Smooth muscle cell (in vitro differentiated cells): ENCODE measurements at regions not wholly inside any gene's neighbourhood (a gene's known extent, or its start where the extent isn't known, plus 50 kb on each side); places are given as distances from the start of the nearest gene placed in this dataset.
"Not testable (repeated sequence)": the region's sequence is repeated elsewhere in the genome, so short reads cannot be mapped to it uniquely, and the experiment has no call there.

Source experiments
- DNase-seq: peaks from one replicate; lab custom pipeline; 2025; ENCODE audit not compliant: unreplicated experiment; lab: John Stamatoyannopoulos, UW
- H2AFZ ChIP-seq: fragments of 200-600 bp; sonication (generic); 2 replicates; pipeline ENCODE4 v1.6.0; 2016; ENCODE audit warnings: antibody characterized with exemption, low read depth, mild to moderate bottlenecking
- H3F3A ChIP-seq: fragments of 200-600 bp; sonication (generic); 2 replicates; pipeline ENCODE4 v1.6.0; 2017; ENCODE audit warnings: antibody characterized with exemption, low read depth
- H3K27ac ChIP-seq: fragments of 200-600 bp; sonication (generic); 2 replicates; pipeline ENCODE4 v1.5.1; 2016; ENCODE audit warnings: low read depth, mild to moderate bottlenecking
- H3K27me3 ChIP-seq: fragments of 200-600 bp; sonication (generic); 2 replicates; pipeline ENCODE4 v1.6.1; 2016; ENCODE audit warnings: low read depth, mild to moderate bottlenecking
- H3K36me3 ChIP-seq: fragments of 200-600 bp; sonication (generic); 2 replicates; pipeline ENCODE4 v1.5.1; 2016; ENCODE audit warnings: low read depth
- H3K4me1 ChIP-seq: fragments of 200-600 bp; sonication (generic); 2 replicates; pipeline ENCODE4 v1.5.1; 2016; ENCODE audit warnings: low read depth
- H3K4me2 ChIP-seq: fragments of 200-600 bp; sonication (generic); 2 replicates; pipeline ENCODE4 v1.6.0; 2016; ENCODE audit warnings: mild to moderate bottlenecking
- H3K4me3 ChIP-seq: fragments of 200-600 bp; sonication (generic); 2 replicates; pipeline ENCODE4 v1.5.1; 2016; ENCODE audit warnings: mild to moderate bottlenecking
- H3K79me2 ChIP-seq: fragments of 200-600 bp; sonication (generic); 2 replicates; pipeline ENCODE4 v1.6.0; 2016; ENCODE audit warnings: low read depth, mild to moderate bottlenecking
- H3K9ac ChIP-seq: fragments of 200-600 bp; sonication (generic); 2 replicates; pipeline ENCODE4 v1.6.0; 2016; ENCODE audit warnings: low read depth
- H3K9me3 ChIP-seq: fragments of 200-600 bp; sonication (generic); replicated peaks from 2 replicates; pipeline ENCODE4 v1.5.1; 2016; ENCODE audit warnings: low read depth
- H4K20me1 ChIP-seq: fragments of 200-600 bp; sonication (generic); 2 replicates; pipeline ENCODE4 v1.6.0; 2016; ENCODE audit warnings: low read depth
- WGBS: methylation state at CpG from one replicate; pipeline ENCODE4 v1.1.7; 2016; ENCODE audit warnings: low lambda C conversion rate; 5-methylcytosine and 5-hydroxymethylcytosine counted together
- TF ChIP-seq, protein P1 (sequence below): fragments of 200-600 bp; sonication (generic); IDR thresholded peaks from 2 replicates; pipeline ENCODE4 v1.5.1; 2017; ENCODE audit warnings: borderline replicate concordance, mild to moderate bottlenecking, antibody characterized with exemption; ENCODE audit not compliant: insufficient read depth, poor library complexity, severe bottlenecking

DNA sequence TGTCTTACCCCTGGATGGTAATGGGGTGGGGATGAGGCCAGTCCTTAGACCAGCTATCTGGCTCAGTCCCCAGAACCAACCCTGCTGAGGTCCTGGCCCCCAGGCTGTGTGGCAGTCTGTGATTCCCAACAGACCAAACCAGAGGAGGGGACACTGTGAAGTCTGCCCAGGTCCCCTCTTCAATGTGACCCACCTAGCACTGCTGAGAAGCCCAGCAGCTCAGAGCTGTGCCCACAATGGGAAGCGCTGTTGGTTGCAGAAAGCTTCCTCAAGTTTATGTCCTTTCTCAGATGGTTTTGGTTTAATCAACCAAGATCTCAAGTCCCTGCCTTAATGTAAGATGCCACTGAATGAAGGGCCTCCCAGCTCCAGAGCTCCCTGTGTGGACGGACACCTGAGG is 114.7 kb upstream of the IGLL5 start:
- WGBS, result 78% methylated on average over 2 of the region's 2 CpGs
- no peaks in the 10 kb centered on the region for H3K79me2 ChIP-seq

DNA sequence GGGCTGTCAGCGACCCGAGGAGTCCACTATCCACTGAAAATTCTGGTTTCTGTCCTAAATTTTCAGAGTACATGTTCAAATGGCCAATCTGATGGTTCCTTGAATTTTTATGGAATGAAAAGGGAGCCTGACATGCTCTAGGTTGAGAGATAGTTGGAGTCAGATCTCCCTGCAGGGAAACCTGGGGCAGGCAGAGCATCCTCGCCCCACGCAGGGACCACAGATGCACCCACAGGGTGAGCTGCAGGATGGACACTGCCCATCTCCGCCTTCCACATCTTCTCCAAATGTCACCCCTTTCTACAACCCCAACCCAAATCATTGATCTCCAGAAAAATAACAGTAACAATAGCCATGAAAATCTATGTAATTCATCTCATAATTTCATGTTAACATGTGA is 114.2 kb upstream of the IGLL5 start:
- no peaks in the 10 kb centered on the region for H3F3A ChIP-seq
- H3K4me3 ChIP-seq, result no peak overlapping the region
- no peaks in the 10 kb centered on the region for H3K36me3 ChIP-seq
- H3K27ac ChIP-seq, result no peak overlapping the region
- TF ChIP-seq, protein P1, sequence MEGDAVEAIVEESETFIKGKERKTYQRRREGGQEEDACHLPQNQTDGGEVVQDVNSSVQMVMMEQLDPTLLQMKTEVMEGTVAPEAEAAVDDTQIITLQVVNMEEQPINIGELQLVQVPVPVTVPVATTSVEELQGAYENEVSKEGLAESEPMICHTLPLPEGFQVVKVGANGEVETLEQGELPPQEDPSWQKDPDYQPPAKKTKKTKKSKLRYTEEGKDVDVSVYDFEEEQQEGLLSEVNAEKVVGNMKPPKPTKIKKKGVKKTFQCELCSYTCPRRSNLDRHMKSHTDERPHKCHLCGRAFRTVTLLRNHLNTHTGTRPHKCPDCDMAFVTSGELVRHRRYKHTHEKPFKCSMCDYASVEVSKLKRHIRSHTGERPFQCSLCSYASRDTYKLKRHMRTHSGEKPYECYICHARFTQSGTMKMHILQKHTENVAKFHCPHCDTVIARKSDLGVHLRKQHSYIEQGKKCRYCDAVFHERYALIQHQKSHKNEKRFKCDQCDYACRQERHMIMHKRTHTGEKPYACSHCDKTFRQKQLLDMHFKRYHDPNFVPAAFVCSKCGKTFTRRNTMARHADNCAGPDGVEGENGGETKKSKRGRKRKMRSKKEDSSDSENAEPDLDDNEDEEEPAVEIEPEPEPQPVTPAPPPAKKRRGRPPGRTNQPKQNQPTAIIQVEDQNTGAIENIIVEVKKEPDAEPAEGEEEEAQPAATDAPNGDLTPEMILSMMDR, result no peak
- WGBS, result 87% methylated on average over 5 of the region's 5 CpGs
- no peak overlapping the region for H3K4me2 ChIP-seq
- no peaks in the 10 kb centered on the region for H3K79me2 ChIP-seq
- peaks cover 60% of the 10 kb centered on the region for H3K27me3 ChIP-seq
- H3K9ac ChIP-seq, result no peak overlapping the region
- H3K4me1 ChIP-seq, result no peaks in the 10 kb centered on the region
- DNase-seq, result no peak
- H3K9me3 ChIP-seq, result no peaks in the 10 kb centered on the region
- no peaks in the 10 kb centered on the region for H4K20me1 ChIP-seq
- H2AFZ ChIP-seq, result no peak overlapping the region

More for the DNA sequence above, 114.7 kb upstream of the IGLL5 start:
- no peaks in the 10 kb centered on the region for H3F3A ChIP-seq
- H2AFZ ChIP-seq, result no peak overlapping the region
- H3K27me3 ChIP-seq, result peaks cover 66% of the 10 kb centered on the region
- DNase-seq, result no peak
- H3K9ac ChIP-seq, result no peak overlapping the region
- H3K4me1 ChIP-seq, result no peaks in the 10 kb centered on the region
- H3K4me3 ChIP-seq, result no peak overlapping the region
- no peaks in the 10 kb centered on the region for H4K20me1 ChIP-seq
- H3K9me3 ChIP-seq, result no peaks in the 10 kb centered on the region
- no peaks in the 10 kb centered on the region for H3K36me3 ChIP-seq
- TF ChIP-seq, protein P1, result no peak
- H3K27ac ChIP-seq, result no peak overlapping the region
- H3K4me2 ChIP-seq, result no peak overlapping the region

DNA sequence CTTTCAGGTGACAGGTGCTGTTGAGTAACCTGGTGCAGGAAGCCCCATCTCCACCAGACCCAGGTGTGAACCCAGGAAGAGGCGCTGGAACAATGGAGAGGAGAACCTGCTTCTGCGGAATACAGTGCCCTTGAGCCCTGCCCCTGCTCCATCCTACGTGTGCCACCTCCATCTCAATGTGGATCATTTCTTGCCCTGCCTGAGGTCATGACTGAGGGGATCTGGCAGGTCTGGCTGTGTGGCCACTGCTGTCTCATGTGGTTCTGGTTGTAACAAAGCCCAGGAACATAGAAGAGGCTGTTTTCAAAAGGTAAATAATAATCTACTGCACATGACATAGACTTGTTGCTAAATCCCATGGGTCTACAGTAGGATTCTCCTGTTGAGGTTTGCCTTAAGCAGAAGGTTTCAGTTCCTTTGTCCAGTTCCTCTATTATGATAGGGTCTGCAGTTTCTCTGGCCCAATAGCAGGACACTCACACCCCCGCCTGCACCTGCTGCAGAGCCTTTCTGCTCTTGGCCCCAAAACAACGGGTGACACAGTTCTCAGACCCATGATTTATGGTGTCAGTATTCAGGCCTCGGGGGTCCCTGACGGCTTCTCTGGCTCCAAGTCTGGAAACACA is 113.5 kb upstream of the IGLL5 start:
- Histone ChIP-seq H3K79me2 (no peaks in the 10 kb centered on the region), H3K27me3 (peaks cover 55% of the 10 kb centered on the region), H3K36me3 (no peaks in the 10 kb centered on the region), H3K4me1 (no peaks in the 10 kb centered on the region), H3K9ac (no peak overlapping the region), H3K27ac (no peak overlapping the region), H3K4me3 (no peak overlapping the region), H3K9me3 (no peaks in the 10 kb centered on the region), H3F3A (no peaks in the 10 kb centered on the region), H3K4me2 (no peak overlapping the region), H2AFZ (no peak overlapping the region), H4K20me1 (no peaks in the 10 kb centered on the region)
- TF ChIP-seq, protein P1, result no peak
- WGBS, result 67% methylated on average over 7 of the region's 7 CpGs
- no peak for DNase-seq

DNA sequence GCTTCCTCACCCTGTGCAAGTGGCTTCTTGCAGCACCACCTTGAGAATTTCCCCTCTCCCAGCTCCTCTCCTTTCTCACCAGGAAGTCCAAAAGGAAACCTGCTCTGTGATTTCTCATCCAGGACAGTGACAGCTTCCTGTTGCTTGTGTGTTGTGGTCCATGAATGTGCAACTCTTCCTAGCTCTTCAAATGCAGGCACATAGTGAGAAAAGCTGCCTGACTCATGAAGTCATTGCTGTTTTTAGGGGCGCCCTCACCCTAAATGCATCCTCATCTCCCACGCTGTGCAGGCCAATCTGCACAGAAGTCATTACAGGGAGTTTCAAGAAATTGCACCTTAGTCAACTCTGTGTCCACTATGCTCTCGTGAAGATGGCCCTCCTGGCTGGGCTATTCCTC is 112.9 kb upstream of the IGLL5 start:
- 36% methylated on average over 3 of the region's 3 CpGs for WGBS
- peaks cover 57% of the 10 kb centered on the region for H3K27me3 ChIP-seq
- H3K27ac ChIP-seq, H3K36me3 ChIP-seq, DNase-seq, H3K79me2 ChIP-seq, H3K4me1 ChIP-seq, H4K20me1 ChIP-seq, H3K4me3 ChIP-seq, H3K9ac ChIP-seq, H2AFZ ChIP-seq, H3K9me3 ChIP-seq, H3K4me2 ChIP-seq, H3F3A ChIP-seq: not testable (repeated sequence)
